ENCODE measurements at regions not wholly inside any gene's neighbourhood (a gene's known extent, or its start where the extent isn't known, plus 50 kb on each side); places are given as distances from the start of the nearest gene placed in this dataset.

GRCh38 chr7:50962962-50963374, 180.3 kb upstream of the GRB10 start:
- Histone ChIP-seq H3K9me3 (no peaks in the 10 kb centered on the region), H3K9ac (ENCODE audit: low read depth in 2 of 2, low read length in 2 of 2) (no peak overlapping the region), H3K27me3 (no peaks in the 10 kb centered on the region), H3K27ac (no peak overlapping the region), H3K4me1 (no peaks in the 10 kb centered on the region), H3K36me3 (no peaks in the 10 kb centered on the region), H3K4me3 (no peak overlapping the region)
- intact Hi-C loops (cut with DNase I), result loop anchor here (10.0 kb wide), 1 partner anchor 62 kb away; no protein-coding TSS in a partner anchor
- peak; percentile 94 for DNase-seq
- no peak for TF ChIP-seq CTCF (IDR thresholded peaks at IDR 0.05)

GRCh38 chr7:50962281-50962883, 179.7 kb upstream of the GRB10 start:
- intact Hi-C loops (cut with DNase I), result loop anchor here (10.0 kb wide), 1 partner anchor 62 kb away; no protein-coding TSS in a partner anchor
- Histone ChIP-seq H3K27me3 (no peaks in the 10 kb centered on the region), H3K9ac (ENCODE audit: low read depth in 2 of 2, low read length in 2 of 2) (no peak overlapping the region), H3K4me1 (no peaks in the 10 kb centered on the region), H3K27ac (no peak overlapping the region), H3K9me3 (no peaks in the 10 kb centered on the region), H3K4me3 (no peak overlapping the region), H3K36me3 (no peaks in the 10 kb centered on the region)
- no peak for DNase-seq
- TF ChIP-seq CTCF (IDR thresholded peaks at IDR 0.05), result no peak

- H3K4me3 ChIP-seq, result no peak overlapping the region
- no peaks in the 10 kb centered on the region for H3K4me1 ChIP-seq
- no peak overlapping the region for H3K27ac ChIP-seq
- no peaks in the 10 kb centered on the region for H3K9me3 ChIP-seq
- H3K36me3 ChIP-seq, result no peaks in the 10 kb centered on the region
- TF ChIP-seq CTCF (IDR thresholded peaks at IDR 0.05), result no peak
- no peak for DNase-seq
- intact Hi-C loops (cut with DNase I), result loop anchor here (10.0 kb wide), 1 partner anchor 64 kb away; no protein-coding TSS in a partner anchor
- H3K9ac ChIP-seq (ENCODE audit: low read depth in 2 of 2, low read length in 2 of 2), result no peak overlapping the region
- H3K27me3 ChIP-seq, result no peaks in the 10 kb centered on the region
Observed at GRCh38 chr7:50960621-50961310, 178.1 kb upstream of the GRB10 start.

- Histone ChIP-seq H3K4me1 (no peaks in the 10 kb centered on the region), H3K36me3 (no peaks in the 10 kb centered on the region), H3K27ac (no peak overlapping the region), H3K4me3 (no peak overlapping the region), H3K27me3 (no peaks in the 10 kb centered on the region), H3K9me3 (no peaks in the 10 kb centered on the region), H3K9ac (ENCODE audit: low read depth in 2 of 2, low read length in 2 of 2) (no peak overlapping the region)
- TF ChIP-seq CTCF (IDR thresholded peaks at IDR 0.05), result no peak
- intact Hi-C loops (cut with DNase I), result loop anchor here (10.0 kb wide), 1 partner anchor 65 kb away; no protein-coding TSS in a partner anchor
- no peak for DNase-seq
Observed at GRCh38 chr7:50959991-50960390, 177.3 kb upstream of the GRB10 start.

- Histone ChIP-seq H3K27me3 (no peaks in the 10 kb centered on the region), H3K9me3 (no peaks in the 10 kb centered on the region), H3K36me3 (no peaks in the 10 kb centered on the region), H3K9ac (ENCODE audit: low read depth in 2 of 2, low read length in 2 of 2) (no peak overlapping the region), H3K4me3 (no peak overlapping the region), H3K27ac (no peak overlapping the region), H3K4me1 (no peaks in the 10 kb centered on the region)
- intact Hi-C loops (cut with DNase I), result no loop called here
- TF ChIP-seq CTCF (IDR thresholded peaks at IDR 0.05), result no peak
- DNase-seq, result no peak
Observed at GRCh38 chr7:50959560-50959959, 176.9 kb upstream of the GRB10 start.
